ENCODE measurements at regions not wholly inside any gene's neighbourhood (a gene's known extent, or its start where the extent isn't known, plus 50 kb on each side); places are given as distances from the start of the nearest gene placed in this dataset.

DNA sequence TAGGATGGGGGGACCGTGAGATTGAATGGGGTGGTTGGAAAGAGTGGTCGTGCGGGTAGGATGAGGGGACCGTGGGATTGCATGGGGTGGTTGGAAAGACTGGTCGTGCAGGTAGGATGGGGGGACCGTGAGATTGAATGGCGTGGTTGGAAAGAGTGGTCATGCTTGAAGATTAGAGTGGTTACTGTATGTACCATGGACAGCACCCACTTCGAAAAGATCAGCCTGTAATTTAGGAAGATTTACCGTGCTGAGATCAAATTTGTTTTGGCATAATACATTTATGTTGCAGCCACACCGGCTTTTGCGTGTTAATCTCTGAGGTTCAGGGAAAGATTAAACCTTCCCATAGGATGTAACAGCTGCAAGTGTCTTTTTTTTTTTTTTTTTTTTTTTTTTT, 495.2 kb upstream of the ADARB2 start:
- 76% methylated on average over 11 of the region's 11 CpGs for WGBS (ENCODE audit: insufficient coverage, low coverage, low lambda C conversion rate, missing lambda C conversion rate)
- H3K4me1 ChIP-seq: no peaks in the 10 kb centered on the region
- H3K27ac ChIP-seq: no peak overlapping the region
- H3K36me3 ChIP-seq: no peaks in the 10 kb centered on the region
- TF ChIP-seq, protein P1, sequence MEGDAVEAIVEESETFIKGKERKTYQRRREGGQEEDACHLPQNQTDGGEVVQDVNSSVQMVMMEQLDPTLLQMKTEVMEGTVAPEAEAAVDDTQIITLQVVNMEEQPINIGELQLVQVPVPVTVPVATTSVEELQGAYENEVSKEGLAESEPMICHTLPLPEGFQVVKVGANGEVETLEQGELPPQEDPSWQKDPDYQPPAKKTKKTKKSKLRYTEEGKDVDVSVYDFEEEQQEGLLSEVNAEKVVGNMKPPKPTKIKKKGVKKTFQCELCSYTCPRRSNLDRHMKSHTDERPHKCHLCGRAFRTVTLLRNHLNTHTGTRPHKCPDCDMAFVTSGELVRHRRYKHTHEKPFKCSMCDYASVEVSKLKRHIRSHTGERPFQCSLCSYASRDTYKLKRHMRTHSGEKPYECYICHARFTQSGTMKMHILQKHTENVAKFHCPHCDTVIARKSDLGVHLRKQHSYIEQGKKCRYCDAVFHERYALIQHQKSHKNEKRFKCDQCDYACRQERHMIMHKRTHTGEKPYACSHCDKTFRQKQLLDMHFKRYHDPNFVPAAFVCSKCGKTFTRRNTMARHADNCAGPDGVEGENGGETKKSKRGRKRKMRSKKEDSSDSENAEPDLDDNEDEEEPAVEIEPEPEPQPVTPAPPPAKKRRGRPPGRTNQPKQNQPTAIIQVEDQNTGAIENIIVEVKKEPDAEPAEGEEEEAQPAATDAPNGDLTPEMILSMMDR (IDR thresholded peaks at IDR 0.05): no peak
- TF ChIP-seq POLR2A (IDR thresholded peaks at IDR 0.05): no peak
- H3K9me3 ChIP-seq: no peaks in the 10 kb centered on the region
- no peak for DNase-seq
- ATAC-seq: no peak
- H3K27me3 ChIP-seq: no peaks in the 10 kb centered on the region
- intact Hi-C loops (cut with DNase I): no loop called here
- H3K4me3 ChIP-seq: no peak overlapping the region

DNA sequence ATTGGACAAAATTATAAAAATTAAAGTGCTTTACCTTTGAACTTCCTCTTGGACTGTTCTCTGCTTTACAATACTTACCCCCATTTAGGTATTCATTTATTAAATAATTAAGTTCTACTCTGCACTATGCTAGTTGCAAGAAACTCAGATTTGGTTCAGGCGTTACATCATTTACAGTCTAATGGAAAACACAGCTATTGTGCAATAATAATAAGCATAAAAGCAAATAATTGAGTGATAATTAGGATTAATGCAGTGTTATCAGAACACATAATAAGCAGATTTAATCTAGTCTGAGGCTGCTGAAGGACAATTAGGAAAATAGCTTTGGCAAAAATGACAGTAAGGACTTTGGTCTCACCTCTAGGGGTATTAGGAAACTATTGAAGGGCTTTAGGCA, 493.2 kb upstream of the ADARB2 start:
- no peaks in the 10 kb centered on the region for H3K36me3 ChIP-seq
- no peak for DNase-seq
- H3K27ac ChIP-seq: no peak overlapping the region
- intact Hi-C loops (cut with DNase I): no loop called here
- ATAC-seq: no peak
- no peak overlapping the region for H3K4me3 ChIP-seq
- TF ChIP-seq, protein P1 (IDR thresholded peaks at IDR 0.05): no peak
- no peak for TF ChIP-seq POLR2A (IDR thresholded peaks at IDR 0.05)
- WGBS (ENCODE audit: insufficient coverage, low coverage, low lambda C conversion rate, missing lambda C conversion rate): 75% methylated on average over 1 of the region's 1 CpG
- H3K4me1 ChIP-seq: no peaks in the 10 kb centered on the region
- H3K9me3 ChIP-seq: no peaks in the 10 kb centered on the region
- H3K27me3 ChIP-seq: no peaks in the 10 kb centered on the region

DNA sequence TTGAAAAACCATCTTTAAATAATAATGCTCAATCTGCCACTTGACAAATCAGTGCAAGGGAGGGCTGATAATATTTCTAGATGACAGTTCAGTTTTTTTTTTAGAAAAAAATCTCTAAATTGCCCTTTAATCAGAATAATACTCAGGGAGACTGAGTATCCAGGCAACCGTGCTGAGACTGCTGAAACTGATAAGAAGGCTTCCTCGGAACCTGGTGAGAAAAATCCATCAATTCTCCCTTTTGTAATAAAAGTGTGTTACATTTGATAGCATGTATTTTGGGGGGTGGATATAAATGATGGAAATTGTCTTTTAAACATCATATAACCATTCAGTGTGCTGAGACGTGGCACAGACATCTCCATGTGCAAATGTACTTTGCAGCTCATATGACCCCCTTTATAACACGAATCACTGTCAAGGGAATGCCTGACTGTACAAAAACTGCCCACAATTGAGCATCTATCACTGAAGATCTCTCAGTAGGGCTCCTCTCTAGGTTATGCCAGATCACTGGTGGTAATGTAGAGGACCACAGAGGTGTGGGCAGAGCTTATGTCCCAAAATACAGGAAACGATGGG, 491.1 kb upstream of the ADARB2 start:
- Histone ChIP-seq H3K27me3 (no peaks in the 10 kb centered on the region), H3K27ac (no peak overlapping the region), H3K4me3 (no peak overlapping the region), H3K4me1 (no peaks in the 10 kb centered on the region), H3K9me3 (no peaks in the 10 kb centered on the region), H3K36me3 (no peaks in the 10 kb centered on the region)
- DNase-seq (no peak), ATAC-seq (no peak)
- 54% methylated on average over 5 of the region's 5 CpGs for WGBS (ENCODE audit: insufficient coverage, low coverage, low lambda C conversion rate, missing lambda C conversion rate)
- intact Hi-C loops (cut with DNase I): no loop called here
- TF ChIP-seq, protein P1 (IDR thresholded peaks at IDR 0.05): no peak
- TF ChIP-seq POLR2A (IDR thresholded peaks at IDR 0.05): no peak

DNA sequence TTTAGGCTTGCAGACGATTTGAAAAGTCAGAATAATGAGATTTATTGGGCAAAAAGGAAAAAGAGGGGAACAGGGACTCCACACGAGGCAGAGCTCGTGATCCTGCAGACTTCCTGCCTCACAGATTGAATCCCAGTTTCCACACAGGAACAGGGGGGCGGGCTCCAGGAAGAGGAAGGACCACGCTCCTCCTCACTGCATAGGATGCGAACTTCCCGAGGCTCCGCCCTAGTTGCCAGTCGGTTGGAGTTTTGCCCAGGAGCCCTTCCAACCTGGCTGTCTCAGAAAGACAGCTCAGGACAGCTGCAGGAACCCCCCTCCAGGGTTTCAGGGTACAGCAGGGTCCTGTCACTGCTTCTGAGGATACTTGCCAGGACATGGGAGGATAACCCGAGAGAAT, 488.3 kb upstream of the ADARB2 start:
- Histone ChIP-seq H3K27ac (no peak overlapping the region), H3K9me3 (no peaks in the 10 kb centered on the region), H3K36me3 (no peaks in the 10 kb centered on the region), H3K27me3 (no peaks in the 10 kb centered on the region), H3K4me1 (no peaks in the 10 kb centered on the region), H3K4me3 (no peak overlapping the region)
- ATAC-seq (no peak), DNase-seq (no peak)
- 32% methylated on average over 3 of the region's 10 CpGs for WGBS (ENCODE audit: insufficient coverage, low coverage, low lambda C conversion rate, missing lambda C conversion rate)
- no peak for TF ChIP-seq POLR2A (IDR thresholded peaks at IDR 0.05)
- TF ChIP-seq, protein P1 (IDR thresholded peaks at IDR 0.05): no peak
- intact Hi-C loops (cut with DNase I): no loop called here

All from right lobe of liver (tissue), 6 donors.